Panc1 (cell line): ENCODE measurements at regions not wholly inside any gene's neighbourhood (a gene's known extent, or its start where the extent isn't known, plus 50 kb on each side); places are given as distances from the start of the nearest gene placed in this dataset.

ENCODE experiments used
- CTCF ChIP-seq: fragments of 450-650 bp; IDR thresholded peaks from 2 replicates; pipeline ENCODE4 v1.5.1; 2017; ENCODE audit warnings: mild to moderate bottlenecking
- REST ChIP-seq, 2 experiments: IDR thresholded peaks; 2 replicates each; pipeline ENCODE4 v1.6.1; 2011 to 2012; ENCODE audit warnings: low read depth in 2 of 2, control low read depth in 1 of 2, low read length in 1 of 2, mild to moderate bottlenecking in 1 of 2, moderate library complexity in 1 of 2; ENCODE audit not compliant: insufficient read depth in 1 of 2

GRCh38 chr1:102757363-102757762 is 351.0 kb downstream of the COL11A1 start:
- TF ChIP-seq REST (IDR thresholded peaks at IDR 0.05; ENCODE audit: insufficient read depth in 1 of 2, low read depth in 2 of 2, low read length in 1 of 2) (no peak), CTCF (no peak)
